K562 (cell line): ENCODE measurements at regions not wholly inside any gene's neighbourhood (a gene's known extent, or its start where the extent isn't known, plus 50 kb on each side); places are given as distances from the start of the nearest gene placed in this dataset.

Experiments used
- ATF4 ChIP-seq: fragments of 450-650 bp; formaldehyde crosslinking; IDR thresholded peaks from 2 replicates; pipeline ENCODE4 v1.4.0; 2022; ENCODE audit warnings: mild to moderate bottlenecking, moderate library complexity
- TOE1 ChIP-seq, 2 experiments: fragments of 450-650 bp in 1 of 2; sonication (generic) in 1 of 2; formaldehyde crosslinking in 1 of 2; IDR thresholded peaks; 2 replicates each; pipeline versions ENCODE4 v1.7.1 to v1.8.0; 2016 to 2022; ENCODE audit warnings: borderline replicate concordance in 2 of 2, mild to moderate bottlenecking in 2 of 2, antibody characterized with exemption in 1 of 2, inconsistent platforms in 1 of 2, low read depth in 1 of 2, missing genetic modification reagents in 1 of 2, moderate library complexity in 1 of 2
- ZNF408 ChIP-seq: fragments of 250-450 bp; sonication (Bioruptor Pico); IDR thresholded peaks from 2 replicates; pipeline ENCODE4 v1.4.0; 2020; ENCODE audit warnings: low read depth, mild to moderate bottlenecking, moderate library complexity
- ZNF584 ChIP-seq: fragments of 200-800 bp; sonication (Bioruptor generic); IDR thresholded peaks from 2 replicates; pipeline ENCODE4 v1.6.1; 2016; ENCODE audit warnings: low read depth, mild to moderate bottlenecking, missing genetic modification characterization, missing compliant biosample characterization
- TF ChIP-seq, protein P1 (sequence below): fragments of 250-450 bp; sonication (Bioruptor Pico); IDR thresholded peaks from 2 replicates; pipeline ENCODE4 v1.8.0; 2021; ENCODE audit warnings: moderate library complexity, mild to moderate bottlenecking, inconsistent platforms

GRCh38 chr22:49259839-49260615 is 567.6 kb downstream of the BRD1 start (continued):
- TF ChIP-seq, protein P1, sequence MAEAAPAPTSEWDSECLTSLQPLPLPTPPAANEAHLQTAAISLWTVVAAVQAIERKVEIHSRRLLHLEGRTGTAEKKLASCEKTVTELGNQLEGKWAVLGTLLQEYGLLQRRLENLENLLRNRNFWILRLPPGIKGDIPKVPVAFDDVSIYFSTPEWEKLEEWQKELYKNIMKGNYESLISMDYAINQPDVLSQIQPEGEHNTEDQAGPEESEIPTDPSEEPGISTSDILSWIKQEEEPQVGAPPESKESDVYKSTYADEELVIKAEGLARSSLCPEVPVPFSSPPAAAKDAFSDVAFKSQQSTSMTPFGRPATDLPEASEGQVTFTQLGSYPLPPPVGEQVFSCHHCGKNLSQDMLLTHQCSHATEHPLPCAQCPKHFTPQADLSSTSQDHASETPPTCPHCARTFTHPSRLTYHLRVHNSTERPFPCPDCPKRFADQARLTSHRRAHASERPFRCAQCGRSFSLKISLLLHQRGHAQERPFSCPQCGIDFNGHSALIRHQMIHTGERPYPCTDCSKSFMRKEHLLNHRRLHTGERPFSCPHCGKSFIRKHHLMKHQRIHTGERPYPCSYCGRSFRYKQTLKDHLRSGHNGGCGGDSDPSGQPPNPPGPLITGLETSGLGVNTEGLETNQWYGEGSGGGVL (CRISPR knock-in tag): no peak
- TF ChIP-seq ZNF584 (CRISPR knock-in tag) (no peak), TOE1 (IDR thresholded peaks at IDR 0.05; ENCODE audit: borderline replicate concordance) (no peak), TOE1 (CRISPR knock-in tag; IDR thresholded peaks at IDR 0.05; ENCODE audit: borderline replicate concordance, low read depth) (no peak), ZNF408 (CRISPR knock-in tag) (no peak), ATF4 (no peak)
- TF ChIP-seq, all 486 proteins: peak for 0
